Limb (tissue), 2 donors: ENCODE measurements at regions not wholly inside any gene's neighbourhood (a gene's known extent, or its start where the extent isn't known, plus 50 kb on each side); places are given as distances from the start of the nearest gene placed in this dataset.
A peak's percentile ranks its signal among the peaks of the same experiment; 100 is the strongest.

ENCODE experiments used
- DNase-seq, 2 donors: peaks; one replicate each; pipeline ENCODE4 v3.0.0-alpha.2; 2016; ENCODE audit errors: extremely low spot score in 2 of 2

DNA sequence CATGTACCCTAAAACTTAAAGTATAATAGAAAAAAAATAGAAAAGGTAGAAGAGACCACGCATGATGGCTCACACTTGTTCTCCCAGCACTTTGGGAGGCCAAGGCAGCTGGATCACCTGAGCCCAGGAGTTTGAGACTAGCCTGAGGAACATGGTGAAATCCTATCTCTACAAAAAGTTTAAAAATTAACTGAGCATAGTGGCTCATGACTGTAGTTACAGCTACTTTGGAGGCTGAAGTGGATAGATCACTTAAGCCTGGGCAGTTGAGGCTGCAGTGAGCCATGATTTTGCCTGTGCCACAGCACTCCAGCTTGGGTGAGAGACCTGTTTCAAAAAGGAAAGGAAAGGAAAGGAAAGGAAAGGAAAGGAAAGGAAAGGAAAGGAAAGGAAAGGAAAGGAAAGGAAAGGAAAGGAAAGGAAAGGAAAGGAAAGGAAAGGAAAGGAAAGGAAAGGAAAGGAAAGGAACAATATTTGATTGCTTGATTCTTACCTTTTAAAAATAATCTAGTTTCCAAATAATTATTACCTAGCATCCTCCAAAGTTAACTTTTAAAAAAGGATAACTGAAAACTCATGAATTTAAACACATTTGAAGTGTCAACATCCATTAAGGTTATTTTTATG is 99.9 kb upstream of the PAX6 start:
- no peak for DNase-seq

DNA sequence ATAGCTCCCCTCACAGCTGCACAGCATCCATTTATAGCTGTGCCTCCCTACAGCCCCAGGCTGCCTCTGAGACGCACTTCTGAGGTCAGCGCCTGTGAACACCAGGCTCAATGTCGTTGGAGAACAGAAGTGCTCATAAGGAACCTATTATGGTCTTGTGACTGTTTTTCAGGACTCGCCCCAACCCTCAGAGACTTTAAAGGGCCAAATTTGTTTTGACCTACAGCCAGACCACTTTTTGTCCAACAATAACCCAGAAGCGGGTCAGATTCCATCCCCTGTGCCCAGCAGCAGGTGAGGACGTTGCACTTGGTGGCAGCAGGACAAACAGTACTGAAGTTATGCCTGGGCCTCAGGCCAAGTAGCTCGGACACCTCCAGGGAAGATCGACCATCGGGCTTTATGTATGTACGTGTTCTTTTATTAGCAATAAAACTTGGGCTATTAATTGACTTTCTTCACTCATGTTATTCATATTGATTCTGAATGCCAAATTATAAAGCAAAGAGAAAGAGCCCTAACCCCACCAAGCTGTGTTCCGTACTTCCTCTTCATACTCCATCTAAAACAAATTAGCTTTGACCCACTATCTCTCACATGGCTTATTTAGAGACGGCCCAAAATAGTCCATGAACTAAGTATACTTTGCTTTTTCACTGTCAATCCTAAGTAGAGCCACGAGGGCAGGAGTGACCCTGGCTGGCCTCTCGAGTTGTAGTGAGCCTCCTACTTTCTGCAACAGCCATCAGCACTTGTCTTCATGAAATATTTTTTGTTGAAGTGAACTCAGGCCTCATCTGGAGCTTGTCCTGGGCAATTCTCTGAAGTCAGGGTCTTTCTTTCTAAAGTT is 92.3 kb upstream of the PAX6 start:
- peak in 1 of 2 donors; percentile 3 for DNase-seq

DNA sequence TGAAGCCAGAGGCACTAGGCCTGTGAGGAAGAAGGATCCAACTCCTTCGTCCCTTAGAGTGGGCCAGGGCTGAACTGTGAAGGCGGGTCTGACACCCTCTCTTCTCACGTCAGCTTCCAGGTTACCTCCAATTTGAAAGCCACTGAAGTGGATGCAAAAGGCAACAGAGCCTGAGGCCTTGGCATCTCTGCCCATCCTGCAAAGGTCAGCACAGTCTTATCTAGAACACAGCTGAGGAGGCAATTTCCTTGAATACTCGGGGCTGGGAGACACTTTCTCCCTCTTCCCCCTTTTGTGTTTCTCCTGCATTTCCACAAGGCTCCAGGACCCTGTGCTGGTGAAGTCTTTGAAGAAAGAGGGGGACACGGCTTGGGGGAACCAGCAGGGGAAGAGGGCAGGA is 91.6 kb upstream of the PAX6 start:
- no peak for DNase-seq

DNA sequence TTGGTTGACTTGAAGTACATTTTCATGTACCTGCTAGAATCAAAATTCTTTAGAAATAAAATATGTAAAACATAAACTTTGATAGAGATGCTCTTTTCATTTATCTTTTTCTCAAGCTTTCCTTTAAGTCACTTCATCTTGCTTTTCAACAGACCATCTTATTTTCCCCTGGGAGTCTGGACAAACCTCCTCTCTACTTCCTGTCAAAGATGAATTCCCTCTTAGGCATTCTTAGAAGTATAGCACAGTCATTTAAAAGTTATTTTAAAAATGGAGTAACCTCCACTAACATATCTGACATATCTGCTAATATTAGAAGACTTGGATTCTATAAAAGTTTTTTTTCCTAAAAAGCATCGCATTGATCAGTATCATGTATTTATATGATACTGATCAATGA is 84.8 kb upstream of the PAX6 start:
- no peak for DNase-seq

DNA sequence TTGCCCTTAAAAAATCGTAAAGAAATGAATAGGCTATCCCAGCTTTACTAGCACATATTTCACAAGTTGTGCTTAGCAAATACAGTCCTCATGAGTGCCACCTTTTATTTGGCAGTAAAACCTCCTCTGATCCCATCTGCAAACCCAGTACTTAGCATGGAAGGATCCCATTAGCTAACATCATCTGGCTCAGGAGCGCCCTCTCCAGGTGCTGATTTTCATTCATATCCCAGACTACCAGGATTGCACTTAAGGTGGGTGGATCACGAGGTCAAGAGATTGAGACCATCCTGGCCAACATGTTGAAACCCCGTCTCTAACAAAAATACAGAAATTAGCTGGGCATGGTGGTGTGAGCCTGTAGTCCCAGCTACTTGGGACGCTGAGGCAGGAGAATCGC is 76.1 kb upstream of the PAX6 start:
- DNase-seq, result no peak

DNA sequence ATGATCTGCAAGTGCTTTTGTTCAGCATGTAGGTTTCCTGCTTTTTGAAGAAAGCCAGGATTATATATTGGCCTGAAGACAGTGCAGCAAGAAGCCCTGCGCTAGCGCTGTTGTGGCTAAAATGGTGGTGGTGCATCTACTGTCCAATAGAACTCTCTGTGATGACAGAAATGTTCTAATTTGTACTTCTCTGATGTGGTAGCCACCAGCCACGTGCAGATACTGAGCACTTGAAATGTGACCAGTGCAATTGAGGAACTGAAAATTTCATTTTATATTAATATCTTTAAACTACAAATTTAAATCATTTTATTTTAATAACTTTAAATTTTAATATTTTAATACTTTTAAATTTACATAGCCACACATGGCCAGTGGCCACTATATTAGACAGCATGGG is 73.0 kb upstream of the PAX6 start:
- DNase-seq, result no peak

DNA sequence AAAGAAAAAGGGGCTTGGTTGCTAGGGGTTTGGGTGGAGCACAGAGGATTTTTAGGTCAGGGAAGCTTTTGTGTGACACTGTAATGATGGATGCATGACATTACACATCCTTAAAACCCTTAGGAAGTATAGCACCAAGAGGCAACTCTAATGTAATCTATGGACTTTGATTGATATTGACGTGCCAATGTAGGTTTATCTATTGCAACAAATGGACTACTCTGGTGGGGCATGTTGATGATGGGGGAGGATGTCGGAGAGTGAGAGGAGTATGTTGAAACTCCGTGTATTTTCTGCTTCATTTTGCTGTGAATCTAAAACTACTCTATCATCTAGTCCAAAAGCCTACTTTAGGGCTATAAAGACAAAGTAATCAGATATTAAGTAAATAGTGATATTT is 72.3 kb upstream of the PAX6 start:
- DNase-seq, result no peak

DNA sequence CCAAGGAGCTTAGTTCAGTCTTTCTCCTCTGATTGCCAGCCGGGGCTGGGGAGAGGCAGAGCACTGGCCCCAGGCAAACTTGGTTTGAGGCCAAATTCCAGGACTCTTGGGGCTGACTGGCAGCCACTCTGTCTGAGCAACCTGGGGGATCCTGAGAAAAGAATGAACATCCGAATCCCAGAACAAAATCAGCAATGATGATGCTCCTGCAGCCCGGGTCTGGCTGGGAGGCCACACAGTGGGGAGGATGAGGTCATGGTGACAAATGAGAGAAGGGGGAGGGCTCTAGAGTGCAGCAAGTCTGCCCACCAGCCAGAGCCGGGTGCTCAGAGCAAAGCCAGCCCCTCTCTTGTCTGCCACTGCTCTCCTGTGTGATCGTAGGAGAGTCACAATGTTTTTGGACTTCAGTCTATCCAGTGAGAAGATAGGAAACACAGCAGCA is 71.8 kb upstream of the PAX6 start:
- DNase-seq, result peak in 1 of 2 donors; percentile 55

DNA sequence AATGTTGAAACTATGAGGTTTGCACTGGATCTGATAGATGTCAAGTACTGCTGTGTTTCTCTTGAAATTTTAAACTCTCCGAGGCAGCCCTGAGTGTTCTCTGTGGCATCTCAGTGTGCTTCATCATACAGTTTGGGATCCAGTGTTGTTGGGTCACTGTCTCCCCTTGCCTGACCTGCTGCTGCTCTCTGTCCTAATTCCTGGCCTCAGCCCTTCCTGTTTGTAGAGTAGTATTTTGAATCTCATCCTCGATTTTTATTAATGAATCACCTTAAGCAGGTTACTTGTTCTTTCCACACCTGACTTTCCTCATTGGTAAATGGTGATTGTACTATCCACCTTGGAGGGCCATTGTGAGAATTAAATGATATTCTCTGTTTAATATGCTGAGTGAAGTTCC is 70.7 kb upstream of the PAX6 start:
- DNase-seq, result no peak

DNA sequence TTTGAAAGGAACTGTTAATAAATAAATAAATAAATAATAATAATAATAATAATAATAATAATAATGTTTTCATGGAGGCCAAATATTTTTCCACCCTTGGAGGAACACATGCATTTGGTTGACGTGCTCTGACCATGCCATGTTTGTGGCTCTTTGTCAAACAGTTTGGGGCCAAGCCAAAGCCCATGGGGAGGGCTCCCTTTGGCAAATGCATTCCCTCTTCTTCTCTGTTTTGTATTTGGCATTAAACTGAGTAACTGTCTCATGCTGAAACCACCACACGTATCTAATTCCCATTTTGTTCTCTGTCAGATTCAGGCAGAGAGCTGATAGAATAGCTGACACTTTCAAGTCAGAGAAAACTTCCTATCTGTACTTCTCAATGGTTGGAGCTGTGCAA is 68.6 kb upstream of the PAX6 start:
- no peak for DNase-seq

DNA sequence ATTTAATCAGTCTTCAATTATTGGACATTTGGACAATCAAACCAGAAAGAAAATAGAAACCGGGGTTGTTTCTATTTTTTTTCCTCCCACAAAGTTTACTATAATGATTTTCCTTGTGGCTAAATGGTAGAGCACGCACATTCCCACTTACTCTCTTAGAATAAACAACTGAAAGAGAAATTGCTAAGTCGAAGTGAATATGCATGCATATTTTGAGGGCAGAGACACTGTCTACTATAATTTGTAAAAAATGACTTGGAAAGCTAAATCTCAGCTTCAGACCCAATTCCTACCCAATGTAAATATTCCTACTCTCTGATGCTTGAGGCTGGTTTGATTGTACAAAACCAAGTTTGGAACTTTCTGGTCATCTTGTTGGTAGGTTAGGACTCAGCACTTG is 66.7 kb upstream of the PAX6 start:
- no peak for DNase-seq

DNA sequence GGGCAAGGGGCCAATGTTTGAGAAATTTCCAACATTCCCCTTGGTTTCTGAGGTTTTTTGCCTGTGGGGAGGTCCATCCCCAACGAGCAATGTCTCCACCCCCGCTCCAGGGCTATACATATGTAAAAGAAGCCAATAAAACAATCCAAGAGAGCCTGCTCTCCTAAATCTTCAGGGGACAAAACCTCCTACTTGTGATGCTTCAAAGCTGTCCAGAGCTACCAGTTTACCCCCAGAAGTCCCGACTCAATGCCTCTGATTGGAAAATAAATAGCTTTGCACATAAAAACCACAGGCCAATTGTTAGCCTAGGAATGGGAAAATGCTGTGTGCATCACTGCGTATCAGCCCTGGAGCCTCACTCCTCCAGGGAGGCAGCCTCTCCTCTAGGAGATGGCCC is 66.0 kb upstream of the PAX6 start:
- no peak for DNase-seq

DNA sequence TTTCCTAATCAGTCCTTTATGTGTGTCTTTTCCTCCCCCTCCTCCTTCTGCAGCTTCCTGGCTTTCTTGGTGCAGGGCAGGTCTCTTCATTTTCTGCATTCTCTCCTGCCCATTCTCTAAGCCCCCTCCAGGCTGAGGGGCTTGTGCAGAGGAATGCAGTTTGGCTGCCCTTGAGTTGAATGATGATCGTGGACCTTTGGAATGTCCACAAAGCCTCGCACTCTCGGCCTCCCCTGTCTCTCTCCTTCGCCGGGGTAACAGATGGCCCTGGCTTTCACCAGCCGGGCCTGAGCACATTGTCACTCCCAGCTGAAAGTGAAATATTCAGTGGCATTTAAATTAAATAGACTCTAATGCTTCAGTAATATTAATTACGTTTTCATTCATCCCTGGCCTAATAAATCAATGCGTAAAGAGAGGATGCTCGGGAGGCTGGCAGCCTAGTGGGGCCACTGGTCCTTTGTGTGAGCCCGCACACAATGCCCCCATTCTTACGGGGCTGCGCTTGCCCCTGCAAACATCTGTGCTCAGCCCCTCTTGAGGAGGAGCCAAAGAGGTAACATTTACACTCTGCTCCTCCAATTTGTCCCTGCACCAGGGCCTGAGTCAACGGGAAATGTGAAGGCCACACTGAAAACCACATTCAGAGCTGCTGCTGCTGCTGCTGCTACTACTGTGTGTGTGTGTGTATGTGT is 64.9 kb upstream of the PAX6 start:
- no peak for DNase-seq

DNA sequence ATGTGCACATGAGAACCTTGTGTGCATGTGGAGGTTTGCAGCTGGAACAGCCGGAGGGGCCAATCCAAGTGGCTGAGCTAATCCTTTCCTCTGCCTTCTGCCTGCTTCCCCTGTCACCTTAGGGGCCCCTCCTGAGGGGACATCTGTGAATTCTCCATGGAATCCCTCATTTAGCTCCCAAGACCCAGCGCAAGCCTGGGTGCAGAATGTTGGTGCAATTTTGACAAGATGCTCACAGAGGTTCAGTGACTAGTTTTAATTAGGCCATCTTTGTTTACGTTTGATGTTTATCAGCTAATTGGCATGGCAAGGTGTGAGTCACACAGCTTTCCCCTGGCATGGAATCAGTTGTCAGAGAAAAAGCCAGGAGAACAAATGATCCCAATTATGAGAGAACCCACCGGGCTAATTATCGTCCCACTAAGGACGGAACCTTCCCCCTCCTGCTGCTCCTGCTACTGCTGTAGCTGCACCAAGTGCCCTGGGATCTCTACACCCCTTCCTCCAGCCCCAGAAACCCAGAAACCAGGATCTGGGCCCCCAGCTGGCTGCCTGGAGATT is 63.6 kb upstream of the PAX6 start:
- DNase-seq, result no peak

DNA sequence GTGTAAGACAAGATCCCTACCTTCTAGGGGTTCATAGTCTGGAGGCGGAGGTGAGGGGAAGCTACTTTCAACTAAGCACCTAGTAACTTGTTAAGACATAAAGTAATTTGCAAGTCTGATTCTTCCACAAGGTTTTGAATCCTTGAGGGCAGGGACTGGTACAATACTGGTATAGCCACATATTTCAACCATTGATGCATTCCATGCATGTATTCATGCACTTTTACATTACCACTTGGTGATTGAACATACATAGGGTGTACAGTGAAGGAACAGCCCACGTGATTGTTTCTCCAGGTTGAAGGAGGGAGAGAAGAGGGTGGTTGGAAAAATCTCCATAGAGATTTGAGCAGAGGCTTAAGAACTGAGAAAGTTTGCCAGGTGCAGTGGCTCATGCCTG is 62.0 kb upstream of the PAX6 start:
- DNase-seq, result no peak

DNA sequence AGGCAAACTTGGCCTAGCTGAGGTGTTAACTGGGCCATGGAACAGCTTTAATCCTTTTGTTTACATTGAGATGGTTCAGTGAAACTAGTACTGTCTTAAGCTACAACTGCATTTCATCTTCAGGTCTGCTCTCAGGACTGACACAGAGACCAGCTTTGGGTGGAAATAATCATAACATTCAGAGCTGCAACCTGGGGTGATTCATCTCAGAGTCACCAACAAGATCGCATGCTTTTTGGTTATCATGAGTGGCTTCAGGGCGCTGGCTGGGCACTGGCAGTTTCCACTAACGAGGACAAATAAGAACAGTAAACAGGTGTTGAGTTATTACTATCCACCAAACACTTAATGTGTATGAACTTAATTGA is 60.9 kb upstream of the PAX6 start:
- no peak for DNase-seq

DNA sequence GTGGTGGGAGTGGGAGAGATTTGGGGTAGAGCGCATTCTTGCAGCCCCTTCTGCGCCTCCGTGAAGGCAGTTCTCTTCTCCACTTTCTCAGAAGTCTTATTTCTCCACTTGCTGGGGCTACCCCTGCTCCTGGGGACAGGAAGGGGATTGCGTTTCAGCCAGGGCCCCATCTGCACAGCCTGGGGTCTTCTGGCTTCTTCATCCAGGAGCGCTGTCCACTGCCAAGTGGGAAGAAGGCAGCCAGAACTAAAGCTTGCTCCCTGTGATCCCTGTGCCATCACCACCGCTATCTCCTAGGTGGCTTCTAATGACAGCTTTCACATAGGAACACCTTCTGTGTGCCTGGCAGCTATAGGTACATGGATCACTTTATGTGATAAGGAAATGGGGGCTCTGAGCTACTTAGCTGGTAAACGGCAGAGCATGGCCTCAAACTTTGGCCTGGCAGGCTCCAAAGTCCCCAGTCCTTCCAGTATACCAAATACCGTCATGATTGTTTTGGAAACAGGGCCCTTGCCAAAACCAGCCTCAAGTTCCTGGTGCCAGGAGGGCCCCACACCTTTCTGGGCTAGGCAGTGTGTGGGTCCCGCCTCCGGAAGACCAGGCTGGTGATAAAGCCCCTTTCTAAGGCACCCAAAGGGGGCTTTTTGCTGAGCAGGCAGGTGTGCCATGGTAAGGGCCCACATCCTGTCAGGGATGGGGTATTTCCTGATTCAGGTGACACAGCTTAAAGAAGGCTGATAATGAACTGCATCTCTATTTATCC is 60.4 kb upstream of the PAX6 start:
- DNase-seq, result no peak

DNA sequence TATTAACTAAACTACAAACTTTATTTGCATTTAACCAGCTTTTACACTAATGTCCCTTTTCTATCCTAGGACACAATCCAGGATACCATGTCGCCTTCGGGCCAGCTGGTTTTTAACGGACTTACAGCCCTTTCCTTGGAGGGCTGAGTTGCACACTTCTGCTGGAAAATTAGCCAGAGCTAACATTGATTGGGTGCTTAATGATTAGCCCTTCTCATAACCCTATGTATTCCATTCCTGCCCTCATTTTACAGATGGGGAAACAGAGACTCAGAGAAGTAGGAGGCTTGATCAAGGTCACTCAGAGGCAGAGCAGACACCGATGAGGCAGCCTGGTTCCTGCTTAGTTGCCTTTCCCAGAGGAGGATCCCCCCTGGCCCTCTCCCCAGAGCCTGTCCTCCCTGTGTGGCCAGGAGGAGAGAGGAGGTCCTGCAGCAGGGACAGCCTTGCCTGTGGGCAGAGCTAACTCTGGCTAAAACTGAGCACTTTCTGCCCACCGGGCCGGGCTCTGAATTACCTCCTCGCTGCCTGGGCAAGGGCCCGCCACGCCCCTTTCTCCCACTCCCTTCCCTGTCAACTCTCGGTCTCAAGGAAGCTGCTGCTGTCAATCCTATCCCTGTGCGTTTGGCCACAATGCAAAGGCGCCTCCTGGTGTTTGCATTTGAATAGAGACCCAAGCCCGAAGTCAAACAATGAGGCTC is 59.6 kb upstream of the PAX6 start:
- peak; percentile 65 to 74 for DNase-seq

DNA sequence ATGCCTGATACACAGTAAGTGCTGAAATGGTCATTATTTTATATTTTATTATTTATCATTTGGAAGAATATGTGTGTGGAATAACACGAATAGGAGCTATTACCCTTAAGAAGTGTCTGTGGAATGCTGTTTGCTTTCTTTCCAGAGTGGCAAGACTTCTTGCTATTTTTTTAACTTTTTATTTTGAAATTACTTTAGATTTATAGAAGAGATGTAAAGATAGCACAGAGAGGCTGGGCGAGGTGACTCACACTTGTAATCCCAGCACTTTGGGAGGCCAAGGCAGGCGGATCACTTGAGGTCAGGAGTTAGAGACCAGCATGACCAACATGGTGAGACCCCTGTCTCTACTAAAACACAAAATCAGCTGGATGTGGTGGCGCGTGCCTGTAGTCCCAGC is 58.9 kb upstream of the PAX6 start:
- DNase-seq, result no peak

DNA sequence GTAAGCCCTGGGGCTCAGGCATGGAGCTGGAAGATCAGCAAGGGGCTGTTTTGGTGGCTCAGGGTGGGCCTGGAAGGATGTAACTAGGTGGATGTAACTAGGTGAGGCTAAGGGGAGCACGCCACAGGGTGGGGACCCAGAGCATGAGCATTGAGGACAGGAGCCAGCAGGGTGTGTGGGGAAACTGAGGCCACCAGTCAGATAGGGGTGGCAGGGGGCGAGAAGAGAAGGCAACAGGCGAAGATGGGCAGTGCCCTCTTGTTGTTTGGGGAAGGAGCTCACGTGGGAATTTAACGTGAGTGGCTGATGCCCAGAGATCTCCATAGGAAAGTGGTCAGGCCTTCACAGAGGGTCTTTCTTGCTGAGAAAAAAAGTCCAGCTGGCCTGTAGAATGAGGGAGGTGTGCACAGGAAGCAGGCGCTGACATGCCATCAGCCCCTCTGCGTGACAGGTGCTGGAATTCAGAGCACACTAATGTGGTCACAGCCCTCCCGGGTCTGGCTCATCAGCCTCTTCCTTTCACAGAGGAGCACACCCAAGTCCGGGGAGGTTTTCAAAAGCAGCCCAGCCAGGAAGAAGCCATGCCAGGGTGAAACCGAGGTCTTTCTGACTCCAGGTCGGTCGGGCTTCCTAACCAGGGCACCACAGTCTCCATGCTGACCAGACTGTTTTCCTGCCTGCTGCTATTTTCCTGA is 54.6 kb upstream of the PAX6 start:
- no peak for DNase-seq
